Lung (tissue), 11 donors: ENCODE measurements at regions not wholly inside any gene's neighbourhood (a gene's known extent, or its start where the extent isn't known, plus 50 kb on each side); places are given as distances from the start of the nearest gene placed in this dataset.

Source experiments
- ATAC-seq: fragments of 200-7000 bp; cut with Tn5 transposase; one replicate; pipeline ENCODE4 v1.9.1; 2020; ENCODE audit warnings: moderate number of reproducible peaks; ENCODE audit not compliant: insufficient read depth, low FRiP score
- DNase-seq, 3 donors: peaks; one replicate each; pipeline ENCODE4 v3.0.0-alpha.2; 2013 to 2017
- H3K27ac ChIP-seq, 2 donors: one replicate each; pipeline ENCODE4 v1.5.1; 2013; ENCODE audit warnings: mild to moderate bottlenecking in 2 of 2, moderate library complexity in 2 of 2, control low read depth in 1 of 2, inconsistent platforms in 1 of 2, low read depth in 1 of 2, low read length in 1 of 2
- H3K27me3 ChIP-seq, 3 donors: one replicate each; pipeline ENCODE4 v1.5.1; 2013; ENCODE audit warnings: low read length in 2 of 3; ENCODE audit not compliant: control insufficient read depth in 3 of 3, insufficient read depth in 3 of 3
- H3K36me3 ChIP-seq, 4 donors: one replicate each; pipeline ENCODE4 v1.5.1; 2013; ENCODE audit warnings: low read length in 4 of 4, mild to moderate bottlenecking in 1 of 4, moderate library complexity in 1 of 4; ENCODE audit not compliant: control insufficient read depth in 4 of 4, insufficient read depth in 4 of 4
- H3K4me1 ChIP-seq, 5 donors: one replicate each; pipeline ENCODE4 v1.5.1; 2013; ENCODE audit warnings: low read length in 5 of 5, mild to moderate bottlenecking in 2 of 5, moderate library complexity in 1 of 5; ENCODE audit not compliant: control insufficient read depth in 5 of 5, insufficient read depth in 5 of 5
- H3K4me3 ChIP-seq: one replicate; pipeline ENCODE4 v1.5.1; 2013; ENCODE audit warnings: mild to moderate bottlenecking, control low read depth, moderate library complexity
- H3K9ac ChIP-seq, 2 donors: one replicate each; pipeline ENCODE4 v1.5.1; 2013; ENCODE audit warnings: low read length in 2 of 2, control low read depth in 1 of 2; ENCODE audit not compliant: insufficient read depth in 1 of 2
- H3K9me3 ChIP-seq, 4 donors: one replicate each; pipeline ENCODE4 v1.5.1; 2013; ENCODE audit warnings: low read length in 3 of 4, mild to moderate bottlenecking in 1 of 4, moderate library complexity in 1 of 4; ENCODE audit not compliant: control insufficient read depth in 4 of 4, insufficient read depth in 3 of 4
- CTCF ChIP-seq: IDR thresholded peaks from 2 replicates; pipeline ENCODE4 v1.5.1; 2012; ENCODE audit warnings: mild to moderate bottlenecking; ENCODE audit errors: control extremely low read depth, extremely low read depth
- WGBS, 2 donors: extraction: QIAGEN DNeasy Blood & Tissue Kit; methylation state at CpG; one replicate each; pipeline ENCODE4 v1.1.7; 2013; 5-methylcytosine and 5-hydroxymethylcytosine counted together
- donor health status: control.
- donor health status: control.
- donor health status: Bipolar disorder and iron deficiency.
- donor health status: healthy.
- donor health status: DM: yes; HTN: yes; CAD: no.

DNA sequence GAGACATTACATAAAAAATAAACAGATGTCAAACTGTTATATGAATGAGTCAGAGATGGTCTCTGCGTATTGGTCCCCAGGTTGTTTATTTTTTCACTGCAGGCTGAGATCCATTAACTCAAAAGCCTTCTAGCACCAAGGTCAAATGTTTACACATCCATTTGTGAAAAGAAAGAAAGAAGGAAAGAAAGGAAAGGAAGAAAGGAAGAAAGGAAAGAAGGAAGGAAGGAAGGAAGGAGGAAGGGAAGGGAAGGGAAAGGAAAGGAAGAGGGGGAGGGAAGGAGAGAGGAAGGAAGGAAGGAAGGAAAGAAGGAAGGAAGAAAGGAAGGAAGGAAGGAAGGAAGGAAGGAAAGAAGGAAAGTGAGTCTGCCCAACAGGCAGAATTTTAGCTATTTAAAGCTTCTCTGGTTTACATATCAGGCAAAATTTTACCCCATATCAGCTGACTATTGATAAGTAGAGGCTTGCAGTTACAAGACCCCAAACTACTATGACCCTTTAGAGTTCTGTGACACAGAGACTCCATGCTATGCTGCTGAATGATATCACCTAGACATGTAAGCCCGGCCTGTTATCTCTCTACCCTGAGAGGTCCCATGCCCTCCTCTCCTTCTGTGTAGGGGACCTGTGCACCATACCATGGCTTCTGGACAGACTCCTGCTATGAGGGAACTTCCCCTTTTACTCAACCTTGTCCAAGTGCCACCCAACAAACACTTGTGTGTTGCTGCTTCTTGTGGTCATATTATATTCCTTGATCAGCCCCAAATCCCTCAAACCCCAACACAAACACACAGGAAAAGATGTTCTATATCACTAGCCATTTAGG, 59.0 kb downstream of the DRD1 start:
- Histone ChIP-seq H3K27ac (no peak overlapping the region), H3K9me3 (no peaks in the 10 kb centered on the region), H3K4me1 (no peaks in the 10 kb centered on the region), H3K9ac (no peak overlapping the region), H3K27me3 (no peaks in the 10 kb centered on the region), H3K4me3 (no peak overlapping the region), H3K36me3 (no peaks in the 10 kb centered on the region)
- 51 to 76% methylated on average over 2 of the region's 2 CpGs for WGBS, 2 donors
- DNase-seq (no peak), ATAC-seq (no peak)
- TF ChIP-seq CTCF: no peak

DNA sequence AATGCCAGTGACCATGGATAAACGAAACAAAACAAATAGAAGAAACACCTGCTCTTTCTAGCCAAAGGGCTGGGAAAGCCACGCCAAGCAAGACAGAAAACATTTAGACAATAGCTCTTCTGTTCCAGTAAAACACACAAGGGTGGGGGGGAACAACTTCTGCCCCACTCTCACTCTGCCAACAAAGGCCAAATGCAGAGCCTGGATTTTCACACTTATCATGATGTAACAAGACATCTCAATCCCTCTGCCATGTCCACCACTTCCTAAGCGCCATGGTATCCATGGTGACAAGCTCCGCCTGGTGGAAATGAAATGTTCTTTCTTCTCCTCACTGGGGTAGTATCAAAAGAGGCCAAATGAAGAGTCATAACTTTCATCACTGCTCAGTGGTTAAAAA, 60.6 kb downstream of the DRD1 start:
- no peak for TF ChIP-seq CTCF
- no peak for ATAC-seq

GRCh38 chr5:175382171-175382570, 61.8 kb downstream of the DRD1 start:
- H3K4me3 ChIP-seq: no peak overlapping the region
- H3K4me1 ChIP-seq: no peaks in the 10 kb centered on the region
- H3K9me3 ChIP-seq: no peaks in the 10 kb centered on the region
- 67 to 88% methylated on average over 1 of the region's 1 CpG for WGBS, 2 donors
- no peaks in the 10 kb centered on the region for H3K27me3 ChIP-seq
- H3K36me3 ChIP-seq: no peaks in the 10 kb centered on the region
- no peak overlapping the region for H3K27ac ChIP-seq
- H3K9ac ChIP-seq: no peak overlapping the region
- DNase-seq (no peak), ATAC-seq (no peak)
- TF ChIP-seq CTCF: no peak

More for the DNA sequence above, 60.6 kb downstream of the DRD1 start:
- Histone ChIP-seq H3K9me3 (no peaks in the 10 kb centered on the region), H3K27ac (no peak overlapping the region), H3K4me1 (no peaks in the 10 kb centered on the region), H3K9ac (no peak overlapping the region), H3K36me3 (no peaks in the 10 kb centered on the region), H3K27me3 (no peaks in the 10 kb centered on the region), H3K4me3 (no peak overlapping the region)
- 63 to 83% methylated on average over 4 of the region's 4 CpGs for WGBS, 2 donors
- DNase-seq: no peak

GRCh38 chr5:175381130-175381529, 62.9 kb downstream of the DRD1 start:
- Histone ChIP-seq H3K9ac (no peak overlapping the region), H3K27ac (no peak overlapping the region), H3K9me3 (no peaks in the 10 kb centered on the region), H3K27me3 (no peaks in the 10 kb centered on the region), H3K4me1 (no peaks in the 10 kb centered on the region), H3K36me3 (no peaks in the 10 kb centered on the region), H3K4me3 (no peak overlapping the region)
- ATAC-seq (no peak), DNase-seq (no peak)
- WGBS, 2 donors: 69 to 83% methylated on average over 4 of the region's 4 CpGs
- TF ChIP-seq CTCF: no peak
